B cell (primary cell): ENCODE measurements at regions not wholly inside any gene's neighbourhood (a gene's known extent, or its start where the extent isn't known, plus 50 kb on each side); places are given as distances from the start of the nearest gene placed in this dataset.

ENCODE experiments used
- ATAC-seq: fragments of 200-7000 bp; cut with Tn5 transposase; one replicate; pipeline ENCODE4 v1.10.0; 2021; ENCODE audit warnings: low read depth, mild to moderate bottlenecking, moderate number of reproducible peaks, moderate library complexity
- CTCF ChIA-PET: fragments of 350-600 bp; sonication (Branson Sonifier 250); formaldehyde crosslinking; loops from one replicate; lab custom pipeline; 2021; ENCODE audit warnings: antibody characterized with exemption, inconsistent platforms; lab: Charles Lee
- POLR2A ChIA-PET: fragments of 350-600 bp; sonication (Branson Sonifier 250); formaldehyde crosslinking; loops from one replicate; lab custom pipeline; 2021; ENCODE audit warnings: antibody characterized with exemption; lab: Charles Lee
- DNase-seq: peaks from one replicate; pipeline ENCODE4 v3.0.0; 2013
- H2AFZ ChIP-seq: 2 replicates; pipeline ENCODE4 v1.6.1; 2012; ENCODE audit warnings: mild to moderate bottlenecking, low read depth, low read length; ENCODE audit not compliant: insufficient read depth, poor library complexity, severe bottlenecking
- H3K27ac ChIP-seq, 2 donors: 1 replicate in 1 of 2; 2 replicates in 1 of 2; pipeline ENCODE4 v1.5.1; 2012 to 2013; ENCODE audit warnings: low read length in 2 of 2, mild to moderate bottlenecking in 2 of 2, moderate library complexity in 1 of 2
- H3K27me3 ChIP-seq, 4 experiments: fragments of 200-600 bp in 1 of 4; sonication (generic) in 1 of 4; replicated peaks in 1 of 4; 1 replicate in 2 of 4; 2 replicates in 2 of 4; pipeline versions ENCODE4 v1.6.1 to v1.7.0; 2013 to 2016; ENCODE audit warnings: low read length in 3 of 4, mild to moderate bottlenecking in 2 of 4, mixed read lengths in 1 of 4, moderate library complexity in 1 of 4; ENCODE audit not compliant: insufficient read depth in 4 of 4, control insufficient read depth in 3 of 4; ENCODE audit errors: control extremely low read depth in 1 of 4
- H3K36me3 ChIP-seq, 2 experiments: replicated peaks in 1 of 2; 1 replicate in 1 of 2; 2 replicates in 1 of 2; pipeline versions ENCODE4 v1.6.1 to v1.7.1; 2013; ENCODE audit warnings: low read length in 1 of 2; ENCODE audit not compliant: insufficient read depth in 2 of 2, control insufficient read depth in 1 of 2; ENCODE audit errors: control extremely low read depth in 1 of 2, extremely low read depth in 1 of 2
- H3K4me1 ChIP-seq, 2 donors: fragments of 200-600 bp in 1 of 2; sonication (generic) in 1 of 2; 1 replicate in 1 of 2; 2 replicates in 1 of 2; pipeline versions ENCODE4 v1.5.1 to v1.6.1; 2013 to 2017; ENCODE audit warnings: low read length in 2 of 2; ENCODE audit not compliant: control insufficient read depth in 2 of 2, insufficient read depth in 2 of 2
- H3K4me2 ChIP-seq: replicated peaks from 2 replicates; pipeline ENCODE3; 2012; ENCODE audit warnings: mild to moderate bottlenecking, low read depth, low read length; ENCODE audit not compliant: poor library complexity, severe bottlenecking
- H3K4me3 ChIP-seq, 5 experiments: fragments of 200-600 bp in 1 of 5; sonication (generic) in 1 of 5; 1 replicate in 3 of 5; 2 replicates in 2 of 5; pipeline versions ENCODE4 v1.5.1 to v1.7.0; 2011 to 2016; ENCODE audit warnings: low read length in 4 of 5, mild to moderate bottlenecking in 4 of 5, low read depth in 2 of 5, control low read depth in 1 of 5, moderate library complexity in 1 of 5; ENCODE audit not compliant: insufficient read depth in 1 of 5; ENCODE audit errors: control extremely low read depth in 1 of 5, extremely low read depth in 1 of 5
- H3K79me2 ChIP-seq: fragments of 200-600 bp; sonication (generic); one replicate; pipeline ENCODE4 v1.6.0; 2016; ENCODE audit warnings: low read length; ENCODE audit not compliant: control insufficient read depth, insufficient read depth
- H3K9ac ChIP-seq: fragments of 200-600 bp; sonication (generic); 2 replicates; pipeline ENCODE4 v1.6.1; 2017; ENCODE audit warnings: mild to moderate bottlenecking, low read length, moderate library complexity
- H3K9me3 ChIP-seq, 3 donors: one replicate each; pipeline versions ENCODE4 v1.6.1 to v1.7.1; 2013; ENCODE audit warnings: low read length in 2 of 3; ENCODE audit not compliant: control insufficient read depth in 2 of 3, insufficient read depth in 1 of 3; ENCODE audit errors: control extremely low read depth in 1 of 3
- H4K20me1 ChIP-seq: 2 replicates; pipeline ENCODE4 v1.6.0; 2012; ENCODE audit warnings: mild to moderate bottlenecking, low read length; ENCODE audit not compliant: insufficient read depth, control insufficient read depth, poor library complexity, severe bottlenecking
- H3K27ac Mint-ChIP-seq: one replicate; pipeline ENCODE4 v1.8.0; 2021; ENCODE audit warnings: mixed read lengths
- H3K27me3 Mint-ChIP-seq: one replicate; pipeline ENCODE4 v1.8.0; 2021; ENCODE audit warnings: mixed read lengths
- H3K4me1 Mint-ChIP-seq: one replicate; pipeline ENCODE4 v1.8.0; 2021; ENCODE audit warnings: mixed read lengths
- H3K4me3 Mint-ChIP-seq: one replicate; pipeline ENCODE4 v1.8.0; 2021; ENCODE audit warnings: mixed read lengths
- H3K9me3 Mint-ChIP-seq: one replicate; pipeline ENCODE4 v1.8.0; 2022; ENCODE audit warnings: mixed read lengths; ENCODE audit not compliant: insufficient read depth
- CTCF ChIP-seq: fragments of 200-600 bp; IDR thresholded peaks from one replicate; pipeline ENCODE4 v1.8.0; 2022; ENCODE audit warnings: antibody characterized with exemption, mild to moderate bottlenecking
- EZH2 ChIP-seq: IDR thresholded peaks from 2 replicates; pipeline ENCODE4 v1.6.1; 2012; ENCODE audit warnings: borderline replicate concordance, low read depth, mild to moderate bottlenecking, moderate library complexity, low read length; ENCODE audit not compliant: insufficient read depth, poor library complexity, severe bottlenecking
- WGBS: methylation state at CpG from one replicate; pipeline ENCODE4 v1.1.5; 2013; ENCODE audit warnings: missing lambda C conversion rate; ENCODE audit not compliant: insufficient coverage; 5-methylcytosine and 5-hydroxymethylcytosine counted together
- intact Hi-C: fragments of 100-400 bp; cut with micrococcal nuclease; formaldehyde crosslinking; loops from one replicate; pipeline ENCODE4 v1.10.0; 2022

- Histone ChIP-seq H3K9ac (no peak overlapping the region), H4K20me1 (no peaks in the 10 kb centered on the region), H2AFZ (no peak overlapping the region), H3K4me1 (no peaks in the 10 kb centered on the region), H3K4me2 (no peak overlapping the region), H3K27me3 (no peaks in the 10 kb centered on the region), H3K27ac (no peak overlapping the region), H3K4me3 (no peak overlapping the region), H3K36me3 (no peaks in the 10 kb centered on the region), H3K9me3 (peaks cover 0 to 11% (median 0%) of the 10 kb centered on the region in 3 donors), H3K79me2 (no peaks in the 10 kb centered on the region)
- no peak overlapping the region for H3K4me3 Mint-ChIP-seq
- TF ChIP-seq EZH2, result no peak
- ATAC-seq (no peak), DNase-seq (no peak)
- ChIA-PET POLR2A (no interaction called here), CTCF (no interaction called here)
- no CpG with 5 or more reads among the region's 5 CpGs for WGBS
- no peak overlapping the region for H3K27ac Mint-ChIP-seq
- no peaks in the 10 kb centered on the region for H3K9me3 Mint-ChIP-seq
- intact Hi-C loops, result no loop called here
- no peaks in the 10 kb centered on the region for H3K4me1 Mint-ChIP-seq
- no peaks in the 10 kb centered on the region for H3K27me3 Mint-ChIP-seq
These were observed 395.9 kb downstream of the CDH26 start for GRCh38 chr20:60354024-60354580.

- ChIA-PET CTCF (no interaction called here), POLR2A (no interaction called here)
- Histone ChIP-seq H3K27me3 (no peaks in the 10 kb centered on the region), H4K20me1 (no peaks in the 10 kb centered on the region), H3K9ac (no peak overlapping the region), H3K4me1 (no peaks in the 10 kb centered on the region), H3K4me2 (no peak overlapping the region), H2AFZ (no peak overlapping the region), H3K9me3 (peaks cover 0 to 4% (median 0%) of the 10 kb centered on the region in 3 donors), H3K27ac (no peak overlapping the region), H3K36me3 (no peaks in the 10 kb centered on the region), H3K4me3 (no peak overlapping the region), H3K79me2 (no peaks in the 10 kb centered on the region)
- whole genome bisulfite sequencing, result 95% methylated on average over 3 of the region's 4 CpGs
- Mint-ChIP-seq H3K9me3 (no peaks in the 10 kb centered on the region), H3K4me3 (no peak overlapping the region), H3K4me1 (no peaks in the 10 kb centered on the region), H3K27me3 (no peaks in the 10 kb centered on the region), H3K27ac (no peak overlapping the region)
- ATAC-seq (no peak), DNase-seq (no peak)
- intact Hi-C loops, result no loop called here
- no peak for TF ChIP-seq EZH2
- no peak for TF ChIP-seq CTCF
These were observed 399.9 kb downstream of the CDH26 start for GRCh38 chr20:60358101-60358500.
